SK-N-SH treated with all-trans-retinoic acid at 6 μM for 48 hours (cell line): ENCODE measurements at regions not wholly inside any gene's neighbourhood (a gene's known extent, or its start where the extent isn't known, plus 50 kb on each side); places are given as distances from the start of the nearest gene placed in this dataset.

ENCODE experiments used
- ARNTL ChIP-seq: fragments of 450-650 bp; formaldehyde crosslinking; IDR thresholded peaks from 2 replicates; pipeline ENCODE4 v1.5.0; 2020; ENCODE audit warnings: low read depth, mild to moderate bottlenecking, moderate library complexity, borderline replicate concordance
- BACH2 ChIP-seq: fragments of 250-450 bp; sonication (Bioruptor Pico); IDR thresholded peaks from 2 replicates; pipeline ENCODE4 v1.9.0; 2021; ENCODE audit warnings: mild to moderate bottlenecking, borderline replicate concordance
- CSDC2 ChIP-seq: fragments of 250-450 bp; sonication (Bioruptor Pico); IDR thresholded peaks from 2 replicates; pipeline ENCODE4 v1.5.0; 2020; ENCODE audit warnings: mild to moderate bottlenecking, moderate library complexity
- ESRRG ChIP-seq: fragments of 250-450 bp; sonication (Bioruptor Pico); IDR thresholded peaks from 2 replicates; pipeline ENCODE4 v1.6.1; 2021; ENCODE audit warnings: mild to moderate bottlenecking
- GLIS3 ChIP-seq: fragments of 250-450 bp; sonication (Bioruptor Pico); IDR thresholded peaks from 2 replicates; pipeline ENCODE4 v1.5.0; 2020; ENCODE audit warnings: mild to moderate bottlenecking, moderate library complexity
- RARB ChIP-seq: fragments of 250-450 bp; sonication (Bioruptor Pico); IDR thresholded peaks from 2 replicates; pipeline ENCODE4 v1.8.0; 2021; ENCODE audit warnings: mild to moderate bottlenecking, moderate library complexity
- SNAI2 ChIP-seq: fragments of 250-450 bp; sonication (Bioruptor Pico); IDR thresholded peaks from 2 replicates; pipeline ENCODE4 v1.5.0; 2020; ENCODE audit warnings: mild to moderate bottlenecking, moderate library complexity
- TCF4 ChIP-seq: fragments of 250-450 bp; sonication (Bioruptor Pico); IDR thresholded peaks from 2 replicates; pipeline ENCODE4 v1.8.0; 2021; ENCODE audit warnings: mild to moderate bottlenecking, moderate library complexity, borderline replicate concordance
- ZFP3 ChIP-seq: fragments of 250-450 bp; sonication (Bioruptor Pico); IDR thresholded peaks from 2 replicates; pipeline ENCODE4 v1.5.0; 2020; ENCODE audit warnings: mild to moderate bottlenecking, moderate library complexity
- ZFP30 ChIP-seq: fragments of 450-650 bp; formaldehyde crosslinking; IDR thresholded peaks from 2 replicates; pipeline ENCODE4 v1.5.0; 2022; ENCODE audit warnings: mild to moderate bottlenecking, moderate library complexity
- ZNF70 ChIP-seq: fragments of 450-650 bp; formaldehyde crosslinking; IDR thresholded peaks from 2 replicates; pipeline ENCODE4 v1.5.0; 2020; ENCODE audit warnings: mild to moderate bottlenecking, moderate library complexity
- TF ChIP-seq, protein P1 (sequence below): fragments of 250-450 bp; sonication (Bioruptor Pico); IDR thresholded peaks from 2 replicates; pipeline ENCODE4 v1.8.0; 2020; ENCODE audit warnings: mild to moderate bottlenecking, moderate library complexity, borderline replicate concordance
- TF ChIP-seq, protein P2 (sequence below): fragments of 250-450 bp; sonication (Bioruptor Pico); IDR thresholded peaks from 2 replicates; pipeline ENCODE4 v1.8.0; 2021; ENCODE audit warnings: low read depth, mild to moderate bottlenecking, moderate library complexity, borderline replicate concordance
- TF ChIP-seq, protein P3 (sequence below): fragments of 250-450 bp; sonication (Bioruptor Pico); IDR thresholded peaks from 2 replicates; pipeline ENCODE4 v1.5.1; 2020; ENCODE audit warnings: low read depth, mild to moderate bottlenecking, moderate library complexity

DNA sequence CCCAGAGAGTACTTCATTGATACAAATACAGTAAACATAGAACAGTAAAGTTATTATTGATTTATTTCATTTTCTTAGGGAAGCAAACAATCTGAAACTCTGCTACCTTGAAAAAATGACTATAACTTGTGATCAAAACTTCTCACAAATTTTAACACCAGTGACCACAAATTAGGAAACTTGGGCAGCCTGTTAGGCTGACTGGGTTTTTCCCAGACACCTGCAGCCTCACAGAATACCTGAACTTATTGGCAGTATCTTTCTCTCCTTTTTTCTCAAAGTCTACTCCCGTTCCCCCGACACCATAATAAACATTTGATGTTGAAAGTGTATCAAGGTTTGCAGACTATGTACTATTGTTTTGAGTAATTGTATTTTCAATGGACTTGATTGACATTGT is 360.5 kb downstream of the LMO7 start:
- TF ChIP-seq CSDC2 (CRISPR knock-in tag) (no peak), ZFP3 (CRISPR knock-in tag) (no peak), TCF4 (CRISPR knock-in tag) (no peak), ESRRG (CRISPR knock-in tag) (no peak), BACH2 (CRISPR knock-in tag) (no peak), ZFP30 (CRISPR knock-in tag) (no peak), ARNTL (CRISPR knock-in tag) (no peak), SNAI2 (CRISPR knock-in tag) (no peak), ZNF70 (CRISPR knock-in tag) (no peak), RARB (CRISPR knock-in tag) (no peak), GLIS3 (no peak)
- TF ChIP-seq, protein P1, sequence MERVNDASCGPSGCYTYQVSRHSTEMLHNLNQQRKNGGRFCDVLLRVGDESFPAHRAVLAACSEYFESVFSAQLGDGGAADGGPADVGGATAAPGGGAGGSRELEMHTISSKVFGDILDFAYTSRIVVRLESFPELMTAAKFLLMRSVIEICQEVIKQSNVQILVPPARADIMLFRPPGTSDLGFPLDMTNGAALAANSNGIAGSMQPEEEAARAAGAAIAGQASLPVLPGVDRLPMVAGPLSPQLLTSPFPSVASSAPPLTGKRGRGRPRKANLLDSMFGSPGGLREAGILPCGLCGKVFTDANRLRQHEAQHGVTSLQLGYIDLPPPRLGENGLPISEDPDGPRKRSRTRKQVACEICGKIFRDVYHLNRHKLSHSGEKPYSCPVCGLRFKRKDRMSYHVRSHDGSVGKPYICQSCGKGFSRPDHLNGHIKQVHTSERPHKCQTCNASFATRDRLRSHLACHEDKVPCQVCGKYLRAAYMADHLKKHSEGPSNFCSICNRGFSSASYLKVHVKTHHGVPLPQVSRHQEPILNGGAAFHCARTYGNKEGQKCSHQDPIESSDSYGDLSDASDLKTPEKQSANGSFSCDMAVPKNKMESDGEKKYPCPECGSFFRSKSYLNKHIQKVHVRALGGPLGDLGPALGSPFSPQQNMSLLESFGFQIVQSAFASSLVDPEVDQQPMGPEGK (CRISPR knock-in tag) = no peak
- TF ChIP-seq, protein P2, sequence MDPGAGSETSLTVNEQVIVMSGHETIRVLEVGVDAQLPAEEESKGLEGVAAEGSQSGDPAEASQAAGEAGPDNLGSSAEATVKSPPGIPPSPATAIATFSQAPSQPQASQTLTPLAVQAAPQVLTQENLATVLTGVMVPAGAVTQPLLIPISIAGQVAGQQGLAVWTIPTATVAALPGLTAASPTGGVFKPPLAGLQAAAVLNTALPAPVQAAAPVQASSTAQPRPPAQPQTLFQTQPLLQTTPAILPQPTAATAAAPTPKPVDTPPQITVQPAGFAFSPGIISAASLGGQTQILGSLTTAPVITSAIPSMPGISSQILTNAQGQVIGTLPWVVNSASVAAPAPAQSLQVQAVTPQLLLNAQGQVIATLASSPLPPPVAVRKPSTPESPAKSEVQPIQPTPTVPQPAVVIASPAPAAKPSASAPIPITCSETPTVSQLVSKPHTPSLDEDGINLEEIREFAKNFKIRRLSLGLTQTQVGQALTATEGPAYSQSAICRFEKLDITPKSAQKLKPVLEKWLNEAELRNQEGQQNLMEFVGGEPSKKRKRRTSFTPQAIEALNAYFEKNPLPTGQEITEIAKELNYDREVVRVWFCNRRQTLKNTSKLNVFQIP = no peak
- TF ChIP-seq, protein P3, sequence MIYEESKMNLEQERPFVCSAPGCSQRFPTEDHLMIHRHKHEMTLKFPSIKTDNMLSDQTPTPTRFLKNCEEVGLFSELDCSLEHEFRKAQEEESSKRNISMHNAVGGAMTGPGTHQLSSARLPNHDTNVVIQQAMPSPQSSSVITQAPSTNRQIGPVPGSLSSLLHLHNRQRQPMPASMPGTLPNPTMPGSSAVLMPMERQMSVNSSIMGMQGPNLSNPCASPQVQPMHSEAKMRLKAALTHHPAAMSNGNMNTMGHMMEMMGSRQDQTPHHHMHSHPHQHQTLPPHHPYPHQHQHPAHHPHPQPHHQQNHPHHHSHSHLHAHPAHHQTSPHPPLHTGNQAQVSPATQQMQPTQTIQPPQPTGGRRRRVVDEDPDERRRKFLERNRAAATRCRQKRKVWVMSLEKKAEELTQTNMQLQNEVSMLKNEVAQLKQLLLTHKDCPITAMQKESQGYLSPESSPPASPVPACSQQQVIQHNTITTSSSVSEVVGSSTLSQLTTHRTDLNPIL (CRISPR knock-in tag) = no peak
